MCF 10A (cell line): ENCODE measurements at regions not wholly inside any gene's neighbourhood (a gene's known extent, or its start where the extent isn't known, plus 50 kb on each side); places are given as distances from the start of the nearest gene placed in this dataset.

Experiments used
- BruUV-seq: library from RNA; stranded (reverse); fragments of 400-500 nt; replicated peaks from 2 replicates; lab custom pipeline; 2021; lab: Mats Ljungman, UMichigan
- CTCF ChIA-PET: fragments of 300-600 bp; sonication (Branson Sonifier 250); formaldehyde crosslinking; extraction: SDS; loops from one replicate; lab custom pipeline; 2021; ENCODE audit warnings: antibody characterized with exemption, inconsistent platforms; lab: Yijun Ruan, JAX
- POLR2A ChIA-PET: fragments of 300-600, 350-650 bp; sonication (Branson Sonifier 250); formaldehyde crosslinking; extraction: SDS; loops from one replicate; lab custom pipeline; 2020; ENCODE audit warnings: antibody characterized with exemption, inconsistent platforms; lab: Yijun Ruan, JAX
- DNase-seq: peaks from one replicate; pipeline ENCODE4 v3.0.0-alpha.2; 2018; ENCODE audit not compliant: unreplicated experiment
- H3K27ac Mint-ChIP-seq: one replicate; pipeline ENCODE4 v1.8.0; 2022; ENCODE audit warnings: mild to moderate bottlenecking, low read depth, mixed read lengths; ENCODE audit not compliant: unreplicated experiment
- H3K27me3 Mint-ChIP-seq: one replicate; pipeline ENCODE4 v1.8.0; 2022; ENCODE audit warnings: mixed read lengths; ENCODE audit not compliant: insufficient read depth, unreplicated experiment
- H3K36me3 Mint-ChIP-seq: one replicate; pipeline ENCODE4 v1.8.0; 2022; ENCODE audit warnings: mild to moderate bottlenecking, moderate library complexity, mixed read lengths; ENCODE audit not compliant: insufficient read depth, unreplicated experiment
- H3K4me1 Mint-ChIP-seq: one replicate; pipeline ENCODE4 v1.8.0; 2022; ENCODE audit warnings: mixed read lengths; ENCODE audit not compliant: insufficient read depth, unreplicated experiment
- H3K4me3 Mint-ChIP-seq: one replicate; pipeline ENCODE4 v1.8.0; 2022; ENCODE audit warnings: mild to moderate bottlenecking, moderate library complexity, mixed read lengths; ENCODE audit not compliant: unreplicated experiment
- H3K9me3 Mint-ChIP-seq: one replicate; pipeline ENCODE4 v1.8.0; 2022; ENCODE audit warnings: mixed read lengths; ENCODE audit not compliant: unreplicated experiment
- CTCF ChIP-seq: fragments of 200-600 bp; IDR thresholded peaks from one replicate; pipeline ENCODE4 v1.8.0; 2022; ENCODE audit warnings: antibody characterized with exemption, mild to moderate bottlenecking; ENCODE audit not compliant: unreplicated experiment
- intact Hi-C: fragments of 100-400 bp; cut with micrococcal nuclease; formaldehyde crosslinking; loops from 2 replicates; pipeline ENCODE4 v1.14.1; 2022

GRCh38 chrX:40285876-40286275 lies 188.1 kb upstream of the BCOR start:
- H3K27ac Mint-ChIP-seq = no peak overlapping the region
- BruUV-seq = no TSS peak
- no peak overlapping the region for H3K4me3 Mint-ChIP-seq
- H3K36me3 Mint-ChIP-seq = no peaks in the 10 kb centered on the region
- DNase-seq = no peak
- POLR2A ChIA-PET = no interaction called here
- peaks cover 32% of the 10 kb centered on the region for H3K27me3 Mint-ChIP-seq
- no peak for TF ChIP-seq CTCF
- H3K4me1 Mint-ChIP-seq = no peaks in the 10 kb centered on the region
- H3K9me3 Mint-ChIP-seq = peaks cover 6% of the 10 kb centered on the region
- CTCF ChIA-PET = interaction anchor here (0.6 kb wide), 2 partner anchors 317 to 1723 kb away, joined by 3 read pairs; no protein-coding TSS in a partner anchor
- intact Hi-C loops = no loop called here

GRCh38 chrX:40284852-40285251 lies 187.1 kb upstream of the BCOR start:
- H3K27me3 Mint-ChIP-seq = peaks cover 24% of the 10 kb centered on the region
- no peaks in the 10 kb centered on the region for H3K4me1 Mint-ChIP-seq
- no peak for DNase-seq
- TF ChIP-seq CTCF = no peak
- no peak overlapping the region for H3K4me3 Mint-ChIP-seq
- no peaks in the 10 kb centered on the region for H3K36me3 Mint-ChIP-seq
- POLR2A ChIA-PET = no interaction called here
- intact Hi-C loops = no loop called here
- CTCF ChIA-PET = interaction anchor here (0.6 to 0.7 kb wide), 2 partner anchors 21 to 122 kb away, joined by 3 to 7 read pairs; no protein-coding TSS in a partner anchor
- no peak overlapping the region for H3K27ac Mint-ChIP-seq
- H3K9me3 Mint-ChIP-seq = no peaks in the 10 kb centered on the region
- no TSS peak for BruUV-seq

- Mint-ChIP-seq H3K27ac (no peak overlapping the region), H3K4me1 (no peaks in the 10 kb centered on the region), H3K36me3 (no peaks in the 10 kb centered on the region), H3K27me3 (peaks cover 24% of the 10 kb centered on the region), H3K9me3 (no peaks in the 10 kb centered on the region), H3K4me3 (no peak overlapping the region)
- TF ChIP-seq CTCF = no peak
- no peak for DNase-seq
- ChIA-PET POLR2A (no interaction called here), CTCF (no interaction called here)
- no TSS peak for BruUV-seq
- intact Hi-C loops = no loop called here
These were observed 186.2 kb upstream of the BCOR start for GRCh38 chrX:40283981-40284380.

- H3K9me3 Mint-ChIP-seq = no peaks in the 10 kb centered on the region
- H3K4me1 Mint-ChIP-seq = no peaks in the 10 kb centered on the region
- peaks cover 30% of the 10 kb centered on the region for H3K27me3 Mint-ChIP-seq
- DNase-seq = no peak
- no peak overlapping the region for H3K4me3 Mint-ChIP-seq
- ChIA-PET CTCF (no interaction called here), POLR2A (no interaction called here)
- no peak overlapping the region for H3K27ac Mint-ChIP-seq
- intact Hi-C loops = no loop called here
- no peaks in the 10 kb centered on the region for H3K36me3 Mint-ChIP-seq
- TF ChIP-seq CTCF = no peak
- BruUV-seq = no TSS peak
These were observed 185.3 kb upstream of the BCOR start for GRCh38 chrX:40282946-40283660.
